ENCODE measurements at regions not wholly inside any gene's neighbourhood (a gene's known extent, or its start where the extent isn't known, plus 50 kb on each side); places are given as distances from the start of the nearest gene placed in this dataset.

GRCh38 chr18:73645160-73645715, 502.4 kb downstream of the FBXO15 start:
- Histone ChIP-seq H3K4me1 (ENCODE audit: insufficient read depth) (no peaks in the 10 kb centered on the region), H3K27me3 (no peaks in the 10 kb centered on the region), H3K4me3 (no peak overlapping the region), H3K27ac (no peak overlapping the region), H3K36me3 (no peaks in the 10 kb centered on the region), H3K9me3 (no peaks in the 10 kb centered on the region)
- no peak for DNase-seq
- intact Hi-C loops (cut with DNase I) = no loop called here
- WGBS, 3 donors = 68 to 83% (median 74%) methylated on average over 2 of the region's 2 CpGs
- no peak for TF ChIP-seq EP300 (IDR thresholded peaks at IDR 0.05)
- TF ChIP-seq, protein P1, sequence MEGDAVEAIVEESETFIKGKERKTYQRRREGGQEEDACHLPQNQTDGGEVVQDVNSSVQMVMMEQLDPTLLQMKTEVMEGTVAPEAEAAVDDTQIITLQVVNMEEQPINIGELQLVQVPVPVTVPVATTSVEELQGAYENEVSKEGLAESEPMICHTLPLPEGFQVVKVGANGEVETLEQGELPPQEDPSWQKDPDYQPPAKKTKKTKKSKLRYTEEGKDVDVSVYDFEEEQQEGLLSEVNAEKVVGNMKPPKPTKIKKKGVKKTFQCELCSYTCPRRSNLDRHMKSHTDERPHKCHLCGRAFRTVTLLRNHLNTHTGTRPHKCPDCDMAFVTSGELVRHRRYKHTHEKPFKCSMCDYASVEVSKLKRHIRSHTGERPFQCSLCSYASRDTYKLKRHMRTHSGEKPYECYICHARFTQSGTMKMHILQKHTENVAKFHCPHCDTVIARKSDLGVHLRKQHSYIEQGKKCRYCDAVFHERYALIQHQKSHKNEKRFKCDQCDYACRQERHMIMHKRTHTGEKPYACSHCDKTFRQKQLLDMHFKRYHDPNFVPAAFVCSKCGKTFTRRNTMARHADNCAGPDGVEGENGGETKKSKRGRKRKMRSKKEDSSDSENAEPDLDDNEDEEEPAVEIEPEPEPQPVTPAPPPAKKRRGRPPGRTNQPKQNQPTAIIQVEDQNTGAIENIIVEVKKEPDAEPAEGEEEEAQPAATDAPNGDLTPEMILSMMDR (IDR thresholded peaks at IDR 0.05) = no peak
- no peak for TF ChIP-seq POLR2A (IDR thresholded peaks at IDR 0.05)

DNA sequence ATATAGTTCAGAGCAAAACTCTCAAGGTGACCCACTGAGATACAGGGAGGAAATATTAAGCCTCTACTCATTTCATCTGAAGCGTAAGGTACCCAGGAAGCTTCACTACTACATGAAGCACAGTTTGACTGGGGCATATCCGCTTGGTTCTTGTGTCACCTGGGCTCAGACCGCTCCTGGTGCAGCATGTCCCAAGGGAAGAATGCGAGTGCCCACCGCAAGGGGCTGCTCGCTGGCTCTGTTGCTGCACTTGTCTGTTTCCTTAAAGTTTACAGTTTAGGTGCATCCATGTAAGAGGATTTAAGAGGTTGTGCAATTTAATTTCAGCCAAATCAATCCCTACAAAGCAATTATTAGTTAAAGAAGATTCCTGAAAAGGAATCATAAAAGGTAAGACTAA, 507.8 kb downstream of the FBXO15 start:
- intact Hi-C loops (cut with DNase I) = no loop called here
- Histone ChIP-seq H3K4me3 (no peak overlapping the region), H3K36me3 (no peaks in the 10 kb centered on the region), H3K9me3 (no peaks in the 10 kb centered on the region), H3K4me1 (ENCODE audit: insufficient read depth) (no peaks in the 10 kb centered on the region), H3K27me3 (no peaks in the 10 kb centered on the region), H3K27ac (no peak overlapping the region)
- DNase-seq = no peak
- 86% methylated on average over 6 of the region's 6 CpGs for WGBS, 3 donors
- TF ChIP-seq, protein P1 (IDR thresholded peaks at IDR 0.05) = no peak

DNA sequence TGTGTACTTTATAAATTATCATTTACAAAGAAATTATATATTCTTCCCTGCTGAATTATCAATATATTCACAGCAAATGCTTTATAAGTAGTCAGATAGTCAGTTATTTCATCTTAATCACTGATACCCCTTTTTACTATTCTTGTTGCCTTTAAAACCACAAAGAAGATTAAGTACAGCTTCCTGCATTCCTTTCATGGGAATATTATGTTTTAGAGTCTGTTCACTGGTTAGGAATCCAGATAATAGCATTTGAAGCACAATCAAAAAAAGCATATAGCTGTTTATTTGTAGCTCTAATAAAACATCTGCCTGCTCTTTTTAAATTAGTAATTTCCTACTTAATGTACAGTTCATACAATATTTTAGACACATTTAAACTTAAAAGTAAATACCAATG, 508.9 kb downstream of the FBXO15 start:
- TF ChIP-seq EP300 (IDR thresholded peaks at IDR 0.05) (no peak), POLR2A (IDR thresholded peaks at IDR 0.05) (no peak)
- TF ChIP-seq, protein P1 (IDR thresholded peaks at IDR 0.05) = no peak
- intact Hi-C loops (cut with DNase I) = no loop called here

GRCh38 chr18:73636355-73636754, 511.3 kb downstream of the FBXO15 start:
- no peaks in the 10 kb centered on the region for H3K36me3 ChIP-seq
- H3K4me3 ChIP-seq = no peak overlapping the region
- no peak overlapping the region for H3K27ac ChIP-seq
- 59 to 72% (median 67%) methylated on average over 2 of the region's 2 CpGs for WGBS, 3 donors
- intact Hi-C loops (cut with DNase I) = no loop called here
- no peak for DNase-seq
- TF ChIP-seq, protein P1 (IDR thresholded peaks at IDR 0.05) = no peak
- TF ChIP-seq EP300 (IDR thresholded peaks at IDR 0.05) (no peak), POLR2A (IDR thresholded peaks at IDR 0.05) (no peak)
- no peaks in the 10 kb centered on the region for H3K9me3 ChIP-seq
- no peaks in the 10 kb centered on the region for H3K4me1 ChIP-seq (ENCODE audit: insufficient read depth)
- no peaks in the 10 kb centered on the region for H3K27me3 ChIP-seq

More for the DNA sequence above, 508.9 kb downstream of the FBXO15 start:
- H3K27ac ChIP-seq = no peak overlapping the region
- no peaks in the 10 kb centered on the region for H3K36me3 ChIP-seq
- no peaks in the 10 kb centered on the region for H3K4me1 ChIP-seq (ENCODE audit: insufficient read depth)
- no peak for DNase-seq
- H3K4me3 ChIP-seq = no peak overlapping the region
- H3K9me3 ChIP-seq = no peaks in the 10 kb centered on the region
- no peaks in the 10 kb centered on the region for H3K27me3 ChIP-seq
